Hepatocyte (in vitro differentiated cells): ENCODE measurements at regions not wholly inside any gene's neighbourhood (a gene's known extent, or its start where the extent isn't known, plus 50 kb on each side); places are given as distances from the start of the nearest gene placed in this dataset.

Experiments used
- DNase-seq: peaks from one replicate; pipeline ENCODE4 v3.0.0-alpha.2; 2016; ENCODE audit warnings: low spot score
- H2AFZ ChIP-seq: fragments of 200-600 bp; sonication (generic); 2 replicates; pipeline ENCODE4 v1.6.0; 2016; ENCODE audit warnings: antibody characterized with exemption, mild to moderate bottlenecking
- H3K27ac ChIP-seq: fragments of 200-600 bp; sonication (generic); 2 replicates; pipeline ENCODE4 v1.5.1; 2016; ENCODE audit warnings: mild to moderate bottlenecking
- H3K27me3 ChIP-seq: fragments of 200-600 bp; sonication (generic); 2 replicates; pipeline ENCODE4 v1.6.1; 2016
- H3K36me3 ChIP-seq: fragments of 200-600 bp; sonication (generic); replicated peaks from 2 replicates; pipeline ENCODE4 v1.5.1; 2016; ENCODE audit warnings: low read depth; ENCODE audit not compliant: insufficient read depth
- H3K4me1 ChIP-seq: fragments of 200-600 bp; sonication (generic); 2 replicates; pipeline ENCODE4 v1.5.1; 2016; ENCODE audit warnings: mild to moderate bottlenecking, moderate library complexity; ENCODE audit not compliant: insufficient read depth
- H3K4me2 ChIP-seq: fragments of 200-600 bp; sonication (generic); 2 replicates; pipeline ENCODE4 v1.6.0; 2016
- H3K4me3 ChIP-seq: fragments of 200-600 bp; sonication (generic); 2 replicates; pipeline ENCODE4 v1.5.1; 2016; ENCODE audit warnings: mild to moderate bottlenecking
- H3K79me2 ChIP-seq: fragments of 200-600 bp; sonication (generic); 2 replicates; pipeline ENCODE4 v1.6.0; 2017; ENCODE audit warnings: mild to moderate bottlenecking
- H3K9me2 ChIP-seq: fragments of 200-600 bp; sonication (generic); replicated peaks from 2 replicates; pipeline ENCODE4 v1.6.0; 2017; ENCODE audit warnings: mild to moderate bottlenecking; ENCODE audit not compliant: insufficient read depth
- H3K9me3 ChIP-seq: fragments of 200-600 bp; sonication (generic); 2 replicates; pipeline ENCODE4 v1.5.1; 2016; ENCODE audit warnings: low read depth, mild to moderate bottlenecking
- H4K20me1 ChIP-seq: fragments of 200-600 bp; sonication (generic); 2 replicates; pipeline ENCODE4 v1.6.0; 2016; ENCODE audit warnings: mild to moderate bottlenecking; ENCODE audit not compliant: insufficient read depth, poor library complexity, severe bottlenecking
- EZH2 ChIP-seq: fragments of 200-600 bp; sonication (generic); IDR thresholded peaks from 2 replicates; pipeline ENCODE4 v1.6.1; 2016; ENCODE audit warnings: antibody characterized with exemption, mild to moderate bottlenecking, borderline replicate concordance
- EZH2phosphoT487 ChIP-seq: fragments of 200-600 bp; sonication (generic); IDR thresholded peaks from one replicate; pipeline ENCODE4 v1.6.1; 2018; ENCODE audit warnings: antibody characterized with exemption, mild to moderate bottlenecking, low read depth, moderate library complexity; ENCODE audit not compliant: unreplicated experiment, severe bottlenecking
- WGBS: methylation state at CpG from one replicate; pipeline ENCODE4 v1.1.6; 2016; ENCODE audit warnings: low lambda C conversion rate; ENCODE audit errors: missing lambda C conversion rate; 5-methylcytosine and 5-hydroxymethylcytosine counted together
- TF ChIP-seq, protein P1 (sequence below): fragments of 200-600 bp; sonication (generic); IDR thresholded peaks from 2 replicates; pipeline ENCODE4 v1.5.1; 2016; ENCODE audit warnings: antibody characterized with exemption, mild to moderate bottlenecking; ENCODE audit not compliant: poor library complexity

DNA sequence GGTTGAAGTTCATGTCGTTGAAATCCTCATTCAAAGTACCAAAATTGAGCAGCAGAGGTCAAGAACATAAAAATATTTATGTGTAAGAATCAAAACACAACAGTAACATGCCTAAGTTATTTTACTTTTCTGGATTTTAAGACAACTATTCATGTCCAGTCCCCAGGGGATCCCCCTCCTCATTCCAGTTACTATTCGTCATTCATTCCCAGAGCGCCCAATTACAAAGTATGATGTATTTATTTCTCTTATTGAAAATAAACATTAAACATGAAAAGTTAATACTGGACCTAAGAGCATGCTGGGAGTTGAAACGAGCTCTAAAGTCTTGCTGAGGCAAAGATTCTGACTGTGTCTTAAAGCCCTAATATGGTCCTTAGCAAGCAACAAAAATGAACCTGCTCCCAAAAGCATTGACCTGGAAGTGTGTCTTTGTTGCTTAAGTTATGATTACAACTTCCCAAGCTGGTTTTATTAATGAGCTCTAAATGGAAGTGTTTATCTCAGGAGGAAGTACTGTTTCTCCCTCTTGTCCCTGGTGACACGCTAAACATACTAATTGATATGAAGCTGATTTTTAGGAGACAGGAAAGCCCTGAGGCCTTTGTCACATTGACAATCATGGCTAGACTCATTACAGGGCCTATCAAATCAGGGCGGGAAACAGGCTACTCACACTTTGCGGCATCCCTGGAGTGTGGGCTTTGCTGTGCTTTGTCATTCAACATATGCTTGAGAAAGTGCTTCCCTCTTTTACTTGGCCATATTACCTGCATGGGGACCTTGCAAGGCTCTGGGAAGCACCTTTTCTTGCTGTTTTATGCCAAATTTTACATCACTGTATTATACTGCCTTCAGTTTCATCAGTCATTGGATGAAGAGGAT, 192.2 kb upstream of the DTNBP1 start:
- H3K9me3 ChIP-seq = no peaks in the 10 kb centered on the region
- H3K4me2 ChIP-seq = no peak overlapping the region
- no peaks in the 10 kb centered on the region for H3K36me3 ChIP-seq
- no peaks in the 10 kb centered on the region for H4K20me1 ChIP-seq
- 84% methylated on average over 7 of the region's 7 CpGs for WGBS
- H3K9me2 ChIP-seq = no peaks in the 10 kb centered on the region
- no peaks in the 10 kb centered on the region for H3K27me3 ChIP-seq
- no peak overlapping the region for H2AFZ ChIP-seq
- no peaks in the 10 kb centered on the region for H3K79me2 ChIP-seq
- no peaks in the 10 kb centered on the region for H3K4me1 ChIP-seq
- H3K27ac ChIP-seq = no peak overlapping the region
- H3K4me3 ChIP-seq = no peak overlapping the region
- TF ChIP-seq EZH2 (no peak), EZH2phosphoT487 (no peak)
- TF ChIP-seq, protein P1, sequence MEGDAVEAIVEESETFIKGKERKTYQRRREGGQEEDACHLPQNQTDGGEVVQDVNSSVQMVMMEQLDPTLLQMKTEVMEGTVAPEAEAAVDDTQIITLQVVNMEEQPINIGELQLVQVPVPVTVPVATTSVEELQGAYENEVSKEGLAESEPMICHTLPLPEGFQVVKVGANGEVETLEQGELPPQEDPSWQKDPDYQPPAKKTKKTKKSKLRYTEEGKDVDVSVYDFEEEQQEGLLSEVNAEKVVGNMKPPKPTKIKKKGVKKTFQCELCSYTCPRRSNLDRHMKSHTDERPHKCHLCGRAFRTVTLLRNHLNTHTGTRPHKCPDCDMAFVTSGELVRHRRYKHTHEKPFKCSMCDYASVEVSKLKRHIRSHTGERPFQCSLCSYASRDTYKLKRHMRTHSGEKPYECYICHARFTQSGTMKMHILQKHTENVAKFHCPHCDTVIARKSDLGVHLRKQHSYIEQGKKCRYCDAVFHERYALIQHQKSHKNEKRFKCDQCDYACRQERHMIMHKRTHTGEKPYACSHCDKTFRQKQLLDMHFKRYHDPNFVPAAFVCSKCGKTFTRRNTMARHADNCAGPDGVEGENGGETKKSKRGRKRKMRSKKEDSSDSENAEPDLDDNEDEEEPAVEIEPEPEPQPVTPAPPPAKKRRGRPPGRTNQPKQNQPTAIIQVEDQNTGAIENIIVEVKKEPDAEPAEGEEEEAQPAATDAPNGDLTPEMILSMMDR = no peak
- DNase-seq = no peak

DNA sequence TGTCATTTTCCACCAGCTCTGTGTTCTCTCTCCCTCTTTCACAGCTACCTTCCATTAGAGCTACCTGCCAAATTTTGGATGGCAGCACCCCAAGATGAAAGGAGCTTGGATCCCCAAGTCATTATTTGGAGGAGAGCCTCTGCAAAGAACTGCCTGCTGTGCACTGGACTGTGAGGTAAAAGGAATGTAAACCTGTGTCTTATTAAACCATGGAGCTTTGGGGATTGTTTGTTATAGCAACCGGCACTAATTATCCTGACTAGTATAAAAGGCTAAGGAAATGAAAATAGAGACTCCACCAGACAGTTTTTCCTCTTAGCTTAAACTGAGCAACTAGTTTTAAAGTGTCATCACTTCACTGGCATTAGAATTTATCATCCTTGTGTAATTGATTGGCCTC, 191.6 kb upstream of the DTNBP1 start:
- TF ChIP-seq EZH2 (no peak), EZH2phosphoT487 (no peak)
- TF ChIP-seq, protein P1 = no peak
- 81% methylated on average over 1 of the region's 1 CpG for WGBS
- Histone ChIP-seq H3K9me2 (no peaks in the 10 kb centered on the region), H3K4me3 (no peak overlapping the region), H3K27me3 (no peaks in the 10 kb centered on the region), H3K4me2 (no peak overlapping the region), H2AFZ (no peak overlapping the region), H3K4me1 (no peaks in the 10 kb centered on the region), H3K27ac (no peak overlapping the region), H4K20me1 (no peaks in the 10 kb centered on the region), H3K79me2 (no peaks in the 10 kb centered on the region), H3K9me3 (no peaks in the 10 kb centered on the region), H3K36me3 (no peaks in the 10 kb centered on the region)
- DNase-seq = no peak

DNA sequence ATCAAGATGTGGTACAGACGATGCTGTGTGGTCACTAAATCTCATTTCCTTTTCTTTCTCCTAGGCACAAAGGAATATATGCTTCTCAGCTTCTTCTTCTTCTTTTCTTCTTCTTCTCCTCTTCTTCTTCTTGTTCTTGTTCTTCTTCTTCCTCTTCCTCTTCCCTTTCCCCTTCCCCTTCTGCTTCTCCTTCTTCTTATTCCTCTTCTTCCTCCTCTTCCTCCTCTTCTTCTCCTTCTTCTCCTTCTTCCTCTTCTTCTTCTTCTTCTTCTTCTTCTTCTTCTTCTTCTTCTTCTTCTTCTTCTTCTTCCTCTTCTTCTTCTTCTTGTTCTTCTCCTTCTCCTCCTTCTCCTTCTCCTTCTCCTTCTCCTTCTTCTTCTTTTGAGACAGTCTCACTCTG, 190.4 kb upstream of the DTNBP1 start:
- Histone ChIP-seq H2AFZ (no peak overlapping the region), H3K27me3 (no peaks in the 10 kb centered on the region), H4K20me1 (no peaks in the 10 kb centered on the region), H3K4me2 (no peak overlapping the region), H3K27ac (no peak overlapping the region), H3K79me2 (no peaks in the 10 kb centered on the region), H3K9me3 (no peaks in the 10 kb centered on the region), H3K9me2 (no peaks in the 10 kb centered on the region), H3K36me3 (no peaks in the 10 kb centered on the region), H3K4me3 (no peak overlapping the region), H3K4me1 (no peaks in the 10 kb centered on the region)
- no peak for DNase-seq
- WGBS = 96% methylated on average over 1 of the region's 1 CpG
- TF ChIP-seq EZH2 = no peak
- no peak for TF ChIP-seq EZH2phosphoT487
- TF ChIP-seq, protein P1 = no peak
